Mesendoderm (in vitro differentiated cells): ENCODE measurements at regions not wholly inside any gene's neighbourhood (a gene's known extent, or its start where the extent isn't known, plus 50 kb on each side); places are given as distances from the start of the nearest gene placed in this dataset.

Experiments used
- DNase-seq: peaks from one replicate; pipeline ENCODE4 v3.0.0; 2013
- H2AK5ac ChIP-seq: 2 replicates; pipeline ENCODE4 v1.6.1; 2013; ENCODE audit warnings: low read length, inconsistent platforms
- H2BK120ac ChIP-seq: 2 replicates; pipeline ENCODE4 v1.6.1; 2013; ENCODE audit warnings: low read depth, mild to moderate bottlenecking, low read length, moderate library complexity, mixed read lengths
- H2BK15ac ChIP-seq: replicated peaks from 2 replicates; pipeline ENCODE4 v1.6.1; 2013; ENCODE audit warnings: low read depth, mild to moderate bottlenecking, moderate library complexity
- H2BK5ac ChIP-seq: 2 replicates; pipeline ENCODE4 v1.6.1; 2013; ENCODE audit warnings: low read length, inconsistent platforms
- H3K18ac ChIP-seq: 2 replicates; pipeline ENCODE4 v1.6.1; 2013; ENCODE audit warnings: mild to moderate bottlenecking, low read length, mixed read lengths
- H3K23ac ChIP-seq: one replicate; pipeline ENCODE4 v1.6.1; 2013; ENCODE audit warnings: low read length
- H3K27ac ChIP-seq: 2 replicates; pipeline ENCODE4 v1.5.1; 2013; ENCODE audit warnings: low read depth, mild to moderate bottlenecking, inconsistent platforms, low read length, moderate library complexity
- H3K27me3 ChIP-seq: 2 replicates; pipeline ENCODE4 v1.6.1; 2013; ENCODE audit warnings: low read length, control low read depth, mild to moderate bottlenecking, inconsistent platforms; ENCODE audit not compliant: insufficient read depth, poor library complexity
- H3K36me3 ChIP-seq: 2 replicates; pipeline ENCODE4 v1.6.1; 2013; ENCODE audit warnings: low read length, inconsistent platforms; ENCODE audit not compliant: control insufficient read depth, insufficient read depth
- H3K4ac ChIP-seq: one replicate; pipeline ENCODE4 v1.6.1; 2013; ENCODE audit warnings: low read depth, mild to moderate bottlenecking, low read length, moderate library complexity
- H3K4me1 ChIP-seq: 2 replicates; pipeline ENCODE4 v1.6.1; 2013; ENCODE audit warnings: low read depth, low read length, inconsistent platforms; ENCODE audit not compliant: control insufficient read depth
- H3K4me2 ChIP-seq: 2 replicates; pipeline ENCODE4 v1.6.1; 2013; ENCODE audit warnings: low read length
- H3K4me3 ChIP-seq: 2 replicates; pipeline ENCODE4 v1.5.1; 2013; ENCODE audit warnings: mild to moderate bottlenecking, low read length
- H3K56ac ChIP-seq: one replicate; pipeline ENCODE4 v1.6.1; 2013; ENCODE audit warnings: low read length
- H3K79me1 ChIP-seq: 2 replicates; pipeline ENCODE4 v1.6.1; 2013; ENCODE audit warnings: low read length, inconsistent platforms
- H3K79me2 ChIP-seq: 2 replicates; pipeline ENCODE4 v1.6.1; 2013; ENCODE audit warnings: mild to moderate bottlenecking, low read length; ENCODE audit not compliant: control insufficient read depth, insufficient read depth
- H3K9ac ChIP-seq: 2 replicates; pipeline ENCODE4 v1.6.1; 2013; ENCODE audit warnings: low read length, inconsistent platforms
- H4K5ac ChIP-seq: one replicate; pipeline ENCODE4 v1.6.1; 2013; ENCODE audit warnings: low read length
- H4K8ac ChIP-seq: one replicate; pipeline ENCODE4 v1.6.1; 2013; ENCODE audit warnings: low read depth, mild to moderate bottlenecking, control low read depth, low read length, moderate library complexity
- WGBS: extraction: QIAGEN DNeasy Blood & Tissue Kit; methylation state at CpG from one replicate; pipeline ENCODE4 v1.1.7; 2013; ENCODE audit warnings: low lambda C conversion rate, missing lambda C conversion rate; ENCODE audit not compliant: insufficient coverage; ENCODE audit errors: extremely low coverage; 5-methylcytosine and 5-hydroxymethylcytosine counted together

DNA sequence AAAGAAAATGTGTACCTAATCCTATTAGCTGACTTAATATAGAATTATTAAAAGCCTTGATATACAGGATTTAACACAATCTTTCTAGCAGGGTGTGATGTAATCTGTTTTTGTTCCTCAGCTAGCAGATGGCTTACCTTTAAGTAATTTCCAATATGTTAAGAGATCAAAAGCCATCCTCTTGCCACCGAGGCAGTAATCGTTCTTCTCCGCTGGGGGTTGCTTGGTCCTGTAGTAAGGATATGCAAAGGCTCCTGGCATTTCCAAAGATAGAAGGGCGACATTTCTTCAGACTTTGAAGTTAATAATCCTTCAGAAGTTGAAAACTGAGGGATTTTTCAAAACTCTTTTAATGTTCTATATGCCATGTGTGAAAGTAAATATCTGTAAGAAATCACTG, 156.4 kb downstream of the FZD1 start:
- no peaks in the 10 kb centered on the region for H3K79me1 ChIP-seq
- DNase-seq, result no peak
- no peak overlapping the region for H3K23ac ChIP-seq
- no peak overlapping the region for H3K56ac ChIP-seq
- no peaks in the 10 kb centered on the region for H3K36me3 ChIP-seq
- H2BK120ac ChIP-seq, result no peak overlapping the region
- no peaks in the 10 kb centered on the region for H3K27me3 ChIP-seq
- H3K27ac ChIP-seq, result no peak overlapping the region
- H3K4ac ChIP-seq, result no peak overlapping the region
- no peak overlapping the region for H3K4me2 ChIP-seq
- H3K9ac ChIP-seq, result no peak overlapping the region
- no CpG with 5 or more reads among the region's 4 CpGs for WGBS
- no peak overlapping the region for H3K4me3 ChIP-seq
- no peak overlapping the region for H4K5ac ChIP-seq
- no peaks in the 10 kb centered on the region for H3K4me1 ChIP-seq
- H2AK5ac ChIP-seq, result no peak overlapping the region
- H3K18ac ChIP-seq, result no peak overlapping the region
- no peak overlapping the region for H2BK5ac ChIP-seq
- H2BK15ac ChIP-seq, result no peak overlapping the region
- no peak overlapping the region for H4K8ac ChIP-seq
- no peaks in the 10 kb centered on the region for H3K79me2 ChIP-seq

DNA sequence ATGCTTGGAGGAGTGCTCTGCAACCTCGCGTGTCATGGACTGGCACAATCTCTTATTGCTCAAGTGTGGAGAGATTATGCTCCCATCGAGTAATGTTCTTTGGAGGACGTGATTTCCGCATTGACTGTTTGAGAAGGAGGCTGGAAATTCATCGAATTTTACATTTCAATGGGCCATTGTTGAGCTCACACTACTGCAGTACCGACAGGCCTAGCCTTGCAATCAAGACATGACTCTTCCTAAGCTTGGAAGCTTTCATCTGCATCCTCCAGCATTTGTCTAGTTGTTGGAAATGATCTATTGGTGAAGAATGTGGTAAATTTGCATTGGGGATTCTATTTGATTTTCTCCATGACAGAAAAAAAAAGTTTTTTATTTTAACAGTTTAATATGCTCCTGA, 156.8 kb downstream of the FZD1 start:
- Histone ChIP-seq H3K4me2 (no peak overlapping the region), H3K79me2 (no peaks in the 10 kb centered on the region)
- no CpG with 5 or more reads among the region's 7 CpGs for WGBS

DNA sequence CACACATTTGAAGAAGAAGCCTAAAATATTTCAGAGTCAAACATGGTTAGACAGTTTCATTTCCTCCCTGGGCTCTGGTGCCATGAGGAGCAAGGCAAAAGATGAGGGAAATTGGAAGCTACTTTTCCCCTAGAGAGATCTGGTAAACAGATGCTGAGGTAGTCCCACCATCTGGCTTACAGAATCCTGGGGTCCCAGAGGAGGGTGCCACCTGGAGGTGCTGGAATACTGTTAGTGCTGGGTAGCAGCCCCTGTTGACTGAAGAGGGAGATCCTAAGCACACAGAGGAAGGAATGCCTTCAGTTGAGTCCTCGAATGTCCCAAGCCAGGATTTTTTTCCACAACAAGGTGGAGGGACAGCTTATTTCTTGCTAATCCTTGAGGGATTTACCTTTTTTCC, 160.1 kb downstream of the FZD1 start:
- Histone ChIP-seq H3K79me2 (no peaks in the 10 kb centered on the region), H3K4me1 (no peaks in the 10 kb centered on the region), H2BK15ac (no peak overlapping the region), H3K23ac (no peak overlapping the region), H4K5ac (no peak overlapping the region), H2BK120ac (no peak overlapping the region), H3K4me2 (no peak overlapping the region), H4K8ac (no peak overlapping the region), H3K27me3 (no peaks in the 10 kb centered on the region), H3K27ac (no peak overlapping the region), H3K4ac (no peak overlapping the region), H3K9ac (no peak overlapping the region), H3K4me3 (no peak overlapping the region), H3K56ac (no peak overlapping the region), H2AK5ac (no peak overlapping the region), H3K79me1 (no peaks in the 10 kb centered on the region), H2BK5ac (no peak overlapping the region), H3K36me3 (no peaks in the 10 kb centered on the region), H3K18ac (no peak overlapping the region)
- whole genome bisulfite sequencing, result no CpG with 5 or more reads among the region's 1 CpG
- peak; percentile 51 for DNase-seq

More for the DNA sequence above, 156.8 kb downstream of the FZD1 start:
- Histone ChIP-seq H3K23ac (no peak overlapping the region), H3K4me3 (no peak overlapping the region), H3K18ac (no peak overlapping the region), H3K27ac (no peak overlapping the region), H3K4ac (no peak overlapping the region), H2BK15ac (no peak overlapping the region), H4K5ac (no peak overlapping the region), H2AK5ac (no peak overlapping the region), H3K9ac (no peak overlapping the region), H3K79me1 (no peaks in the 10 kb centered on the region), H2BK5ac (no peak overlapping the region), H4K8ac (no peak overlapping the region), H3K56ac (no peak overlapping the region), H3K4me1 (no peaks in the 10 kb centered on the region), H3K36me3 (no peaks in the 10 kb centered on the region), H2BK120ac (no peak overlapping the region), H3K27me3 (no peaks in the 10 kb centered on the region)
- DNase-seq, result no peak

DNA sequence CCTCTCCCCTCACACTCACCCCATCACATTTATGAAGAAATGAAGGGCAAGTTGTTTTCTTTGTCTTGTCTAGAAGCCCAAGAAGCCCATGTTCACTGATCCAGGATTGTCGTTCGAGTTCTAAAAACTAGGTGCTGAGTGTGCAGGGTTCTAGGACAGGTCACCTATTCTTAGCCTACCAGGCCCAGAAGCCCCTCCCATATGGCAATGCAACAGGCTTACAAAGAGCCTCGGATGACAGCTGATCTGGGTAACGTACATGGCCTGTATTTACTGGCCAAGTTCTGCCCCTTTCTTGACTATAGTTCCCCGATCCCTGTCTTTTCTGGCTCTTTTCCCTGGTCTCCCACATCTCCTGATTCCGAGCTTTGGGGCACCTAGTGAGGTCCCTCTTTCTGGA, 160.9 kb downstream of the FZD1 start:
- Histone ChIP-seq H3K9ac (no peak overlapping the region), H2BK15ac (no peak overlapping the region), H3K27me3 (no peaks in the 10 kb centered on the region), H3K79me2 (no peaks in the 10 kb centered on the region), H4K5ac (no peak overlapping the region), H3K56ac (no peak overlapping the region), H3K23ac (no peak overlapping the region), H3K18ac (no peak overlapping the region), H3K4me2 (no peak overlapping the region), H3K79me1 (no peaks in the 10 kb centered on the region), H3K4me1 (no peaks in the 10 kb centered on the region), H4K8ac (no peak overlapping the region), H3K4ac (no peak overlapping the region), H3K4me3 (no peak overlapping the region), H3K36me3 (no peaks in the 10 kb centered on the region), H2AK5ac (no peak overlapping the region), H2BK120ac (no peak overlapping the region), H3K27ac (no peak overlapping the region), H2BK5ac (no peak overlapping the region)
- WGBS, result no CpG with 5 or more reads among the region's 6 CpGs
- no peak for DNase-seq

DNA sequence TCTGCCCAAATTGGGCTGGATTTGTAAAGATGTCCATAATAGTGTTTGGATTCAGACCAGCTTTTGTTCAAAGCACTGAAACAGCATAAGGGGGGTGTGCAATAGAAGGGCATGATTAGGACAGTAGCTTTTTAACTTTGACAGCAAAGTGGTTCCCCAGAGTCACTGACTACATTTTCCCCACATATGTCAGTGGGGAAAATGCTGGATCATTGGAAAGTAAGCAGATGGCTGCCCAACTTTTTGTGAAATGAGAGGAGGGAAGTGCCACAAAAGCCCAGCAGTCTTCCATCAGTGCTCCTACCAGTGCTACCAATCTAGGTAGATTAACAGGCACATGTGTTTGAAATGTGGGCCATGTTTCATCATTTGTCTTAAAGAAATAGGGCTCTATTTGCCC, 162.8 kb downstream of the FZD1 start:
- no peak overlapping the region for H3K4me3 ChIP-seq
- no peaks in the 10 kb centered on the region for H3K79me1 ChIP-seq
- no peak overlapping the region for H2BK120ac ChIP-seq
- H3K4ac ChIP-seq, result no peak overlapping the region
- no peaks in the 10 kb centered on the region for H3K27me3 ChIP-seq
- no peaks in the 10 kb centered on the region for H3K4me1 ChIP-seq
- H3K9ac ChIP-seq, result no peak overlapping the region
- H2BK5ac ChIP-seq, result no peak overlapping the region
- DNase-seq, result no peak
- no peaks in the 10 kb centered on the region for H3K36me3 ChIP-seq
- H3K27ac ChIP-seq, result no peak overlapping the region
- no peak overlapping the region for H4K5ac ChIP-seq
- no peak overlapping the region for H2AK5ac ChIP-seq
- H4K8ac ChIP-seq, result no peak overlapping the region
- no peak overlapping the region for H3K18ac ChIP-seq
- no peak overlapping the region for H3K4me2 ChIP-seq
- no peaks in the 10 kb centered on the region for H3K79me2 ChIP-seq
- H2BK15ac ChIP-seq, result no peak overlapping the region
- H3K23ac ChIP-seq, result no peak overlapping the region
- H3K56ac ChIP-seq, result no peak overlapping the region

DNA sequence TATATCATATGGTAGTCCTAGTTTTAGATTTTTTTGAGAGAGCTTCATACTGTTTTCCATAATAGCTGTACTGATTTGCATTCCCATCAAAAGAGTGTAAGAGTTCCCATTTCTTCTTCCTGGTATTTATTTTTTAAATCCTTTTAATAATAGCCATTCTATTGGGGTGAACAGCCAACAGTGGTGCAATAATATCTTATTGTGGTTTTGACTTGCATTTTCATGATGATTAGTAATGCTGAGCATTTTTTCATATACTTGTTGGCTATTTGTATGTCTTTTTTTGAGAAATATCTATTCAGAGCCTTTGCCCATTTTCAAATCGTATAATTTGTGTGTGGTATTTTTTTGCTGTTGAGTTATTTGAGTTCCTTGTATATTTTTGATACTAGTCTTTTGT, 167.4 kb downstream of the FZD1 start:
- H3K18ac ChIP-seq, result no peak overlapping the region
- H3K4me2 ChIP-seq, result no peak overlapping the region
- no peak overlapping the region for H3K27ac ChIP-seq
- H3K4me3 ChIP-seq, result no peak overlapping the region
- H3K23ac ChIP-seq, result no peak overlapping the region
- H3K27me3 ChIP-seq, result no peaks in the 10 kb centered on the region
- no peak overlapping the region for H2BK120ac ChIP-seq
- H3K9ac ChIP-seq, result no peak overlapping the region
- no peak overlapping the region for H3K56ac ChIP-seq
- H3K79me1 ChIP-seq, result no peaks in the 10 kb centered on the region
- DNase-seq, result no peak
- no peak overlapping the region for H2BK15ac ChIP-seq
- no peaks in the 10 kb centered on the region for H3K36me3 ChIP-seq
- H4K5ac ChIP-seq, result no peak overlapping the region
- H2AK5ac ChIP-seq, result no peak overlapping the region
- no peaks in the 10 kb centered on the region for H3K4me1 ChIP-seq
- H4K8ac ChIP-seq, result no peak overlapping the region
- no peak overlapping the region for H2BK5ac ChIP-seq
- no peak overlapping the region for H3K4ac ChIP-seq
- WGBS, result no CpG with 5 or more reads among the region's 1 CpG
- no peaks in the 10 kb centered on the region for H3K79me2 ChIP-seq
